GM23248 (cell line): ENCODE measurements at regions not wholly inside any gene's neighbourhood (a gene's known extent, or its start where the extent isn't known, plus 50 kb on each side); places are given as distances from the start of the nearest gene placed in this dataset.

Experiments used
- EZH2 ChIP-seq: fragments of 200-600 bp; sonication (generic); IDR thresholded peaks from 2 replicates; pipeline ENCODE4 v1.6.1; 2018; ENCODE audit warnings: antibody characterized with exemption, mild to moderate bottlenecking; ENCODE audit not compliant: insufficient read depth, poor library complexity, severe bottlenecking
- EZH2phosphoT487 ChIP-seq: fragments of 200-600 bp; sonication (generic); IDR thresholded peaks from 2 replicates; pipeline ENCODE4 v1.6.1; 2018; ENCODE audit warnings: antibody characterized with exemption, moderate library complexity, mild to moderate bottlenecking, low read depth; ENCODE audit not compliant: insufficient read depth

DNA sequence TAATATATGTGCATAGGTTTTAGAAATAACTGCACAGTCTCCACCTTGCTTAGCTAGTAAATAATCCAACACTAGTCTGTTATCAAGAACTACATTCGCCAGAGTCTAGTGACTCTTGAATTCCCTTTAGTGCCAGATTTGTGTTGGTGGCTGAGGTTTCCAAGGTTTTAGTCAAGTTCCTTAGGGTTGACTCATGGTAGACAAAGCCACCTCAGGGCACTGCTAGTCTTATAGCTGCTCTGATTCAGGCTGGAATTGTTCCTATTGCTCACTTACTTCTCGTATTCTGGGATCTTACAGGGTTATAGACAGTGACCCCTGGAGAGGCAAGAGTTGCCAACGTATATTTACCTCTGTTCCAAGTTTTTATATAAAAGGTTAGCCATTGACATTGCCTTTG, 1369.8 kb upstream of the CDH9 start:
- TF ChIP-seq EZH2 (no peak), EZH2phosphoT487 (no peak)
